ENCODE measurements at regions not wholly inside any gene's neighbourhood (a gene's known extent, or its start where the extent isn't known, plus 50 kb on each side); places are given as distances from the start of the nearest gene placed in this dataset.
"Not testable (repeated sequence)": the region's sequence is repeated elsewhere in the genome, so short reads cannot be mapped to it uniquely, and the experiment has no call there.

DNA sequence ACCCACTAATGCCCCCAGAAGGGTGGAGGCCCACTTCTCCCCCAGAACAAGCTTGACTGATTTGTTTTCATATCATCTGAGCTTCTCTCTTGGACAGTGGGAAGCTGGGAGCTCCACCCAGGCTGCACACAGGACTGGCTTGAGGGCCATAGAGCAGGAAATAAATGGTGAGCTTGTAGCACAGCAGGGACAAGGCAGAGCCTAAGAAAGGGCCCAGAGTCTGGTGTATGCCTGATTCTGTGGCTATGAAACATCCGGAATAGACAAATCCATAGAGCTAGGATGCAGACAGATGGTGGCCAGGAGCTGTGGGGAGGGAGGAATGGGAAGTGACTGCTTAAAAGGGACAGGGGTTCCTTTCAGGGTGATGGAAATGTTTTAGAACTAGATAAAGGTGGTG, 79.0 kb downstream of the ARL6IP4 start:
- H3K27me3 Mint-ChIP-seq (ENCODE audit: low read depth), result no peaks in the 10 kb centered on the region
- H3K9me3 Mint-ChIP-seq, result no peaks in the 10 kb centered on the region
- H3K4me3 Mint-ChIP-seq, result no peak overlapping the region
- DNase-seq (no peak), ATAC-seq (no peak)
- H3K36me3 Mint-ChIP-seq (ENCODE audit: insufficient read depth), result no peaks in the 10 kb centered on the region
- peaks cover 19% of the 10 kb centered on the region for H3K4me1 Mint-ChIP-seq (ENCODE audit: low read depth)

DNA sequence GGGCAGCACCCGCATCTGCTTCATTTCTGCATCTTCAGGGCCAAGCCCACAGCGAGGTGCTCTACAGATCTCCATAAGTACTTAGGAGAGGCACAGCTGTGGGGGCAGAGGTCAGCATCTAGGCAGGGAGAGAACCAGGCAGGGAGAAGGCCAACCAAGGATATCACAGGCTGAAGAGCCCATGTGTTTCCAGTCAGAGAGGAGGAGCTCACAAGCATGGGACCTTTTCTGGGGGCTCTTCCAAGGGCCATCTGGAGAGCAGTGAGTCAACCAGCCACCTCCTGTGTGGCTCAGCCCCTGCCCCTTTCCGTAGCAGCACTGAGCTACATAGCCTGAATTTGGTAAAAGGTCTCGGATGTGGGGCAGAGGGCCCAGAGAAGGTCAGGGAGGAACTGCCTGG, 78.5 kb downstream of the ARL6IP4 start:
- no peaks in the 10 kb centered on the region for H3K27me3 Mint-ChIP-seq (ENCODE audit: low read depth)
- ATAC-seq (no peak), DNase-seq (no peak)
- peaks cover 17% of the 10 kb centered on the region for H3K4me1 Mint-ChIP-seq (ENCODE audit: low read depth)
- no peak overlapping the region for H3K4me3 Mint-ChIP-seq
- H3K36me3 Mint-ChIP-seq (ENCODE audit: insufficient read depth), result no peaks in the 10 kb centered on the region
- no peaks in the 10 kb centered on the region for H3K9me3 Mint-ChIP-seq

DNA sequence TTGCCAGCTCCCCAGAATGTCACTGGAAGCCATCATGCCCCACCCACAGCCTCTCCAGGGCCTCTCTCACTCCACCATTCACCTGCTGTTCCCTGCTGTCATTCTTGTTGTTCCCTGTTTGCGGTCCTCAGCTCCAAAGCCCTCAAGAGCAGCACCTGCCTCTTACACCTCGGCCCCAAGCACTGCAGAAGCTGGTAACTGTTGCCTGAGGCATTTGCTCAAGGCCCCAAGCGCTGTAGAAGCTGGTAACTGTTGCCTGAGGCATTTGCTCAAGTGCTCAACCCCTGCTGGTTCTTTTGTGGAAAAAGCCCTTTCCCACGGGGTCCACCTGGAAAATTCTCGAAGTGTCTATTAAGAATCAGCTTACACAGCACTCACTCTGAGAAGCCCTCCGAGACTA, 78.0 kb downstream of the ARL6IP4 start:
- Mint-ChIP-seq H3K4me1 (ENCODE audit: low read depth) (peaks cover 12% of the 10 kb centered on the region), H3K27me3 (ENCODE audit: low read depth) (no peaks in the 10 kb centered on the region), H3K36me3 (ENCODE audit: insufficient read depth) (no peaks in the 10 kb centered on the region), H3K4me3 (no peak overlapping the region), H3K9me3 (no peaks in the 10 kb centered on the region)
- DNase-seq (no peak), ATAC-seq (no peak)

DNA sequence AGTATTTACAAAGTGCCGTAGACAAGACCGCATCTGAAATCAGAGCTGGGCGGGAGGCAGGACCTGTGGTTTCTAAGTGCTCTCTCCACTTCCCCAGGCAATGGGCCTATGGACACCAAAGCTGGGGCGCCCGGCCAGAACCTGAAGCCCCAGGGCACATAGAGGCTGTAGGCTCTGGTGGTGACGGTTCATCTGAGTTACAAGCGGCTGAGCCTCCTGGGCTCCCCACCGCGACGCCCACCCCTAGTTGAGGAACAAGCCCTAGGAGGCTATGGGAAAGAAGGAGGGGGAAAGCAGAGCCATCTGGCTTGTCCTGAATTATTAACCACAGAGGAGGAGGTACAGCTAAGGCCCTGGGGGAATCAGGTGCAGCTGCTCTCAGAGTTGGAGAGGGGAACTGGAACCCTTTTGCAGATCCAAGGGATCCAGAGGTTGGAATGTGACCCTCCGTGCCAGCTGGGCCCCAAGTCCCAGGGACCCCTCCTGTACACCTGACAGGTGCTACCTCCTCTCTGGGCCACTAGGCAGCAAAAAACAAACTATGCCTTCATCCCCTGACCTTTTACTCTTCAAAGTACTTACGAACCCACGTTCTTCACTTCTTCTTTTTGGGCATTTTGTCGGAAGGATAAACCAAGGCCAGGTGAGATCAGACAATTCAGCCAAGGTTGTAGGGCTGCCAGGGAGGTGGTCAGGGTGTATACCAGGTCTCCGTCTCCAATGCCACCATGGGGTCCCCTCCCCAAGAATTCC, 77.2 kb downstream of the ARL6IP4 start:
- ATAC-seq (no peak), DNase-seq (no peak)
- peaks cover 8% of the 10 kb centered on the region for H3K4me1 Mint-ChIP-seq (ENCODE audit: low read depth)
- H3K36me3 Mint-ChIP-seq (ENCODE audit: insufficient read depth), result no peaks in the 10 kb centered on the region
- no peak overlapping the region for H3K4me3 Mint-ChIP-seq
- H3K9me3 Mint-ChIP-seq, result no peaks in the 10 kb centered on the region
- no peaks in the 10 kb centered on the region for H3K27me3 Mint-ChIP-seq (ENCODE audit: low read depth)

DNA sequence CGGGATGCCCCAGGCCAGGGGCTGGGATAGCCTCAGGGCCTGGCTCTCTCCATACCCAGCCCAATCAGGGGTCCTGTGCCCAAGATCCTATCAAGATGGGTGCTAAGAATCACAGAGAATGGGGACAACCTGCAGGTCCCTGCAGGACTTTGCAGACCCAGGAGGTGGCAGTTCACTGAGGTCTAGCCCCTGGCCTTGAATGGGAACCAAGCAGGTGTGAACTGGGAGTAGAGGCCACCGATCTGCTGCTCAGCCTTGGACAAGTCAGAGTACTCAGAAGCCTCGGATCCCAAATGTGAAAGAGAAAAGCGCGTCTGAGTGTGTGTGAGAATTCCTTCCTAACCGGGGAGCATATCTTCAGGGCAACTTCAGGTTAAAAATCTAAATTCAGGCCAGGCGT, 76.2 kb downstream of the ARL6IP4 start:
- H3K36me3 Mint-ChIP-seq (ENCODE audit: insufficient read depth), result no peaks in the 10 kb centered on the region
- H3K9me3 Mint-ChIP-seq, result no peaks in the 10 kb centered on the region
- H3K27me3 Mint-ChIP-seq (ENCODE audit: low read depth), result no peaks in the 10 kb centered on the region
- no peak for DNase-seq
- ATAC-seq, result no peak
- H3K4me3 Mint-ChIP-seq, result no peak overlapping the region
- peaks cover 4% of the 10 kb centered on the region for H3K4me1 Mint-ChIP-seq (ENCODE audit: low read depth)

DNA sequence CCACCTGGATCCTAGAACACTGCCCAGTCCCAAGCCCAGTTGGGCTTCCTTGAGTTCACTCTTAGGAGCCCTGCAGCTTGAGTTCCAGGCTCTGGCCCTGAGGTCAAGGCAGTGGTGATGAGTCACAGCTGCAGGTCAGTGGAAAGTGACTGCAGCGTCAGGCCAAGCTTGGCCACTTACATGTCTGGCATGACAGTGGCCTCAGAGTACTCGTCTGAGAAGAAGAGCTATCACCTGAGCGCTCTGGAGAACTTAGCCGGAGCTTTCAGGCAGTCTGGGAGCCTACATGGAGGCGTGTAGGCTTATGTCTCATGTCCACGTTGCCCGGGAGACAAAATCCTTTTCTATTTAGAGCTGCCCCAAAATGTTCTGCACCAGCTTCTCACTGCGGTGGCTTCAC, 75.6 kb downstream of the ARL6IP4 start:
- no peak overlapping the region for H3K4me3 Mint-ChIP-seq
- ATAC-seq (no peak), DNase-seq (no peak)
- peaks cover 2% of the 10 kb centered on the region for H3K4me1 Mint-ChIP-seq (ENCODE audit: low read depth)
- no peaks in the 10 kb centered on the region for H3K9me3 Mint-ChIP-seq
- H3K27me3 Mint-ChIP-seq (ENCODE audit: low read depth), result no peaks in the 10 kb centered on the region
- H3K36me3 Mint-ChIP-seq (ENCODE audit: insufficient read depth), result no peaks in the 10 kb centered on the region

DNA sequence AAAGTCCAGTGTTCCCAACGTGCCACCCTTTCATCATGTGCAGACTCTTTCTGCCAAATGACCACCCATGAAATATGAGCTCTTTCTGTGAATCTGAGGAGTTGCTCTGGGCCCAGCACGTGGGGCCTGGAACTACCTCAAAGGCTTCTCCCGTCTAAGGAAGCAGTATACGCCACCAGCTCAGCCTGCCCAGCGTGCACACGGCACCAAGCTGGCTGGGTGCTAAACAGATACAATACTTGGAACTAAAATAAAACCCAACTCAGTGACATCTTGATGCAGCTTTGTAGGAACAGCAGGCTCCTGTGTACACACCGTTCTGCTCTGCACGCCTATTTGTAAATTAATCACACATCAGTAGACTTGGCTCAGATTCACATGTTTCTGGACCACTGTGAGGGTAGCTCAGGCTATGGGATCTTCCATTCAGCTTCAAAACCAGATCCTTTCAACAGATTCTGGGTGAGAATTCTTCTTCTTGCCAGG, 74.8 kb downstream of the ARL6IP4 start:
- Mint-ChIP-seq H3K36me3 (ENCODE audit: insufficient read depth) (no peaks in the 10 kb centered on the region), H3K4me1 (ENCODE audit: low read depth) (peaks cover 4% of the 10 kb centered on the region), H3K9me3 (no peaks in the 10 kb centered on the region), H3K27me3 (ENCODE audit: low read depth) (no peaks in the 10 kb centered on the region), H3K4me3 (no peak overlapping the region)
- ATAC-seq (no peak), DNase-seq (no peak)

DNA sequence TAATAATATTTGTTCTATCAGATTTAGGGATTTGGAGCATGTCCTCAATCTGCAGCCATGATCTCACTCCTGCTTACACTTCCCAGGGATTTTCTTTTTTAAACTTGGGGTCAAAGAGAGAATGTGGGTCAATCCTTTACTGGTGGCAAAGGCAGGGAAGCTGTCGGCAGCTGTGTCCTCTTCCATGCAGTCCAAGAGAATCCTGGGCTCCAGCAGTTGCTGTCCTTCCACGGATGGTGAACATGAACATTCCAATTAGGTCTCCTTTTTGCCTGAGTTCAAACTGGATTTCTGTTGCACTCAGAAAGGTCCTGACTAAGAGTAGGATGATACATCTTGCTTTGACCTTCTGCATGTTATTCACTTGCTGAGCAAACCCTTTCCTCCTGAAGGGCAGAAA, 73.9 kb downstream of the ARL6IP4 start:
- DNase-seq (no peak), ATAC-seq (no peak)
- H3K4me1 Mint-ChIP-seq (ENCODE audit: low read depth), result peaks cover 10% of the 10 kb centered on the region
- H3K9me3 Mint-ChIP-seq, result no peaks in the 10 kb centered on the region
- H3K4me3 Mint-ChIP-seq, result no peak overlapping the region
- no peaks in the 10 kb centered on the region for H3K36me3 Mint-ChIP-seq (ENCODE audit: insufficient read depth)
- no peaks in the 10 kb centered on the region for H3K27me3 Mint-ChIP-seq (ENCODE audit: low read depth)

DNA sequence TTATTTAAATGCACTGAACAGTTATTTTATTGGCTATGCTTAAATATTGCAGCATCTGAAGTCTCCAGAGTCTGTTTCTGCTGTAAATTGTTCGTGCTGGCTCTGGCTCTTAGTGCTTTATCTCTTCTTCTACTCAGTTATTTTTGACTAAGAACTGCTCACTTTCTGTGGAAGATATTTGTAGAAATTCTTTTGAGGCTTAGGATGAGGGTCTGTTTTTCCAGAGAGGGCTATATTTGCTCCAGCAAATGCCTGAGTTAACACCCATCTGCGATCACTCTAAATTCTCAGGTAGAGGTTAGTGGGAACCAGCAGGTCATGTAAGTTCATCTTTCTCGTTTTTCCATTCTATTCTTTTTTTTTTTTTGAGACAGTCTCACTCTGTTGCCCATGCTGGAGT, 71.1 kb downstream of the ARL6IP4 start:
- H3K4me1 Mint-ChIP-seq (ENCODE audit: low read depth), result peaks cover 19% of the 10 kb centered on the region
- H3K9me3 Mint-ChIP-seq, result no peaks in the 10 kb centered on the region
- H3K27me3 Mint-ChIP-seq (ENCODE audit: low read depth), result no peaks in the 10 kb centered on the region
- H3K36me3 Mint-ChIP-seq (ENCODE audit: insufficient read depth), result no peaks in the 10 kb centered on the region
- no peak overlapping the region for H3K4me3 Mint-ChIP-seq
- ATAC-seq (no peak), DNase-seq (no peak)

DNA sequence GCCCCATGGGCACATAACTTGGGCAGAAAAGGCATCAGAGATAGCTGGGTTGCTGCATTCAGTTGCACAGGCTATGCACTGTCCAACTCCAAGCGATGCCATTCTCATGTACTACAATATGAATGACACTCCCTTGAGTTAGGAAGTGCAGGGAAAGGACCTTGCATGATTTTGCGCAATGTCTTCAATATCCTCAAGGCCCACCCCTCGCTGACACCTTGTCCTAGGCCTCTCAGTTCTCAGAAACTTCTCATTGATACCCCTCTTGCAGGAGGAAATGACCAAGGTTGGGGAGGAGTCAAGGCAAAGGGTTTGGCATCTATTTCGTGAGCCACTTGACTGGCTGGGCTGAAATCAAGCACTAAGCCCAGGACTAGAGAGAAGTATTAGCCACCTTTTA, 70.4 kb downstream of the ARL6IP4 start:
- no peaks in the 10 kb centered on the region for H3K9me3 Mint-ChIP-seq
- no peaks in the 10 kb centered on the region for H3K36me3 Mint-ChIP-seq (ENCODE audit: insufficient read depth)
- no peak overlapping the region for H3K4me3 Mint-ChIP-seq
- no peaks in the 10 kb centered on the region for H3K27me3 Mint-ChIP-seq (ENCODE audit: low read depth)
- ATAC-seq, result no peak
- DNase-seq, result no peak
- peaks cover 19% of the 10 kb centered on the region for H3K4me1 Mint-ChIP-seq (ENCODE audit: low read depth)

DNA sequence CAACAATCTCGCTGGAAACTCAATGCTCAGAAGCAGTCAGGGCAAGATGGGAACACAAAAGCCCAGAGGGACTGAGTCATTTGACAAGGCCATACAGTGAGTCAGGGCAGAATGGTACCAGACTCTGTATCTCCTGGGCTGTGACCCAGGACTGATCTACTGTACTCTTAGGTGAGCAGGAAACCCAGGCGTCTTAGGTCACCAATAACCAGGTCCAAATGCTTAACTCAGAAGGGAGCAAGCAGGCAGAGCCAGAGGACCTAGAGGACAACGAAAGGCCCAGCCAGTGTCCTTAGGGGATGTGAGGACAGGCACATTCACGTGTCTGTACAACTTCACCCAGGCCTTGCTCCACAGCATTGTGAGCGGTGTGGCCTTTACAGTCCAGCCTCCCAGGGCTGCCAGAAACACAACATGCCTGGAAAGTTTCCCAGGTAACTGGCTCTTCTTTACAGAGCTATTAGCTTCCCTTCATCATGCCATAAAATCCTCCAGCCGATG, 69.9 kb downstream of the ARL6IP4 start:
- ATAC-seq (peak; percentile 76 to 84), DNase-seq (no peak)
- H3K27me3 Mint-ChIP-seq (ENCODE audit: low read depth), result no peaks in the 10 kb centered on the region
- H3K36me3 Mint-ChIP-seq (ENCODE audit: insufficient read depth), result no peaks in the 10 kb centered on the region
- H3K4me3 Mint-ChIP-seq, result no peak overlapping the region
- no peaks in the 10 kb centered on the region for H3K9me3 Mint-ChIP-seq
- H3K4me1 Mint-ChIP-seq (ENCODE audit: low read depth), result peaks cover 20% of the 10 kb centered on the region

DNA sequence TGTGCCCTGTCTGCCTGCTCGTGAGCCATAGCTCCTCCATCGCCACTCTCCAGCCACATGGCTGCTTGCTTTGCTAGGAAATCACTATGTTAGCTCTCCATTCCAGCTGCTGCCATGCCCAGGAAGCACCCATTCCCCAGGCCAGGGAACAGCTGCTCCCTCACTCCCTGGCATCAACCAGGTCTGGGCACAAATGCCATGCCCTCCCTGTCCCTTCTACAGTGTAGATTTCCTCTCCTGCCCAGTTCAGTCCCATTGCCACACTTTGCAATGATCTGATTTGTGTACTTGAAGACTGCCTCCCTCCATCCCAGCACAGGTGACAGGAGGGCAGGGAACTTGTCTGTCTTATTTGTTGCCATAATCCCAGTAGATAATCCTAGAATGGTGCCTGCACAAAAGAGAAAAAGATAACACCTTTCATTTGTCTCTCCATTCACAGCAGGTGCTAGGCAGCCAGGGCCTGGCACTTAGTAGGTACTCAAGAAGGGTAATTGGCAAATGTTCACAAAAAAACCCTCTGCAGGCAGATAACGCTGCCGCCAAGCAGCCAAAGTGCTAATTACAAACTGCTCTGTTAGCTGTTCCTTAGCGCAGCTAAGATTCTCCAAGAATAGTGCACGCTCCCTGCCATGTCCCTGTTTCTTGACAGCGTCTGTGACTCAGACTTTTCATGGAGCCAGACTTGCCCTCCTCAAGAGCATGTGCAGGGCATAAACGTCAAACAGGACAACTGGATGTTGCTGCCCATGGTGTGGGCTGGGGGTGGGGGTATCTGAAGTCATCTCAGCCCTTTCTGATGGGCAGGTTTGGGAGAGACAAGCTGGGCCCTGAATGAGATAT, 69.1 kb downstream of the ARL6IP4 start:
- Mint-ChIP-seq H3K9me3 (no peaks in the 10 kb centered on the region), H3K27me3 (ENCODE audit: low read depth) (no peaks in the 10 kb centered on the region), H3K36me3 (ENCODE audit: insufficient read depth) (no peaks in the 10 kb centered on the region), H3K4me3 (no peak overlapping the region), H3K4me1 (ENCODE audit: low read depth) (peaks cover 26% of the 10 kb centered on the region)
- DNase-seq (no peak), ATAC-seq (no peak)

DNA sequence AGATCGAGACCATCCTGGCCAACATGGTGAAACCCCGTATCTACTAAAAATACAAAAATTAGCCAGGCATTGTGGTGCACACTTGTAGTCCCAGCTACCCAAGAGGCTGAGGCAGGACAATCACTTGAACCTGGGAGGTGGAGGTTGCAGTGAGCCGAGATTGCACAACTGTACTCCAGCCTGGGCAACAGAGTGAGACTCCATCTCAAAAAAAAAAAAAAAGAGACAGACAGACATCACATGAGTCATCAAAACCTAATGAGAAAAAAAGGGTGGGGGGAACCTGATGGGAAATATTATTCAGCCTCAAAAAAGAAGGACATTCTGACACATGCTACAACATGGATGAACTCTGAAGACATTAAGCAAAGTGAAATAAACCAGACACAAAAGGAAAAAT, 67.4 kb downstream of the ARL6IP4 start:
- peaks cover 37% of the 10 kb centered on the region for H3K4me1 Mint-ChIP-seq (ENCODE audit: low read depth)
- not testable (repeated sequence) for DNase-seq; H3K4me3 Mint-ChIP-seq; H3K27me3 Mint-ChIP-seq (ENCODE audit: low read depth); H3K9me3 Mint-ChIP-seq; H3K36me3 Mint-ChIP-seq (ENCODE audit: insufficient read depth); ATAC-seq

DNA sequence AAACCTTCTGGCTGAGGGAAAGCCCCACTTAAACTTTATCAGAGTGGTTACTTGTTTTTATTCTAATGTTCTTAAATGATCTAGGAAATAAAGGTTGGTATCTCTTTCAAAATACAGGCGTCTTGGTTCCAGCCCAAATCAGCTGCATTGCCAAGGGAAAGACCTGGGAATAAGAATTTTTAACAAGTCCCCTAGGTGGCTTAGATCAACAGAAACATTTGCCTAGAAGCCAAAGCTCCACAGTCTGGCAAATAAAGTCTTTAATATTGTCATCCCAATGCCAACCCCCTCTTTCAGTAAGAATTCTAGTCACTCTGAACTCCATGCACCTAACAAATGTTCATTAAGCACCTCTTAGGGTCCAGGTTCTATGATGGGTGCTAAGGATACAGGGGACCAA, 66.8 kb downstream of the ARL6IP4 start:
- H3K4me3 Mint-ChIP-seq, result no peak overlapping the region
- H3K4me1 Mint-ChIP-seq (ENCODE audit: low read depth), result peaks cover 37% of the 10 kb centered on the region
- no peaks in the 10 kb centered on the region for H3K36me3 Mint-ChIP-seq (ENCODE audit: insufficient read depth)
- DNase-seq (no peak), ATAC-seq (no peak)
- no peaks in the 10 kb centered on the region for H3K9me3 Mint-ChIP-seq
- H3K27me3 Mint-ChIP-seq (ENCODE audit: low read depth), result no peaks in the 10 kb centered on the region

DNA sequence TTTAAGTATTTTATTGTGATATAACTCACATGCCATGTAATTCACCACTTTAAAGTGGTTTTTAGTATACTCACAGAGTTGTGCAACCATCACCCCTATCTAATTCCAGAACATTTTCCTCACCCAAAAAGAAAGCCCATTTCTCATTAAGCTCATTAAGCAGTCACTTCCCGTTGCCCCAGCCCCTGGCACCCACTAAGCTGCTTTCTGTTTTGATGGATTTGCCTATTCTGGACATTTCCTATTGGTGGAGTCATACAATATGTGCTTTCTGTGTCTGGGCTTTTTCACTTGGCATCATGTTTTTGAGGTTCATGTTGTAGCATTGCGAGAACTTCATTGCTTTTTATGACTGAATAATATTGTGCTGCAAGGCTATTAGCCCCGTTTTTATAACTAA, 66.0 kb downstream of the ARL6IP4 start:
- H3K4me1 Mint-ChIP-seq (ENCODE audit: low read depth), result peaks cover 37% of the 10 kb centered on the region
- H3K4me3 Mint-ChIP-seq, result no peak overlapping the region
- no peaks in the 10 kb centered on the region for H3K27me3 Mint-ChIP-seq (ENCODE audit: low read depth)
- DNase-seq (no peak), ATAC-seq (no peak)
- H3K36me3 Mint-ChIP-seq (ENCODE audit: insufficient read depth), result no peaks in the 10 kb centered on the region
- H3K9me3 Mint-ChIP-seq, result no peaks in the 10 kb centered on the region

Data from activated T-cell treated with anti-CD3 and anti-CD28 coated beads, Interleukin-2, amount 50 U/mL, for 4 hours (primary cell).